ENCODE measurements at regions not wholly inside any gene's neighbourhood (a gene's known extent, or its start where the extent isn't known, plus 50 kb on each side); places are given as distances from the start of the nearest gene placed in this dataset.

- no peaks in the 10 kb centered on the region for H3K9me3 ChIP-seq
- TF ChIP-seq, protein P1, sequence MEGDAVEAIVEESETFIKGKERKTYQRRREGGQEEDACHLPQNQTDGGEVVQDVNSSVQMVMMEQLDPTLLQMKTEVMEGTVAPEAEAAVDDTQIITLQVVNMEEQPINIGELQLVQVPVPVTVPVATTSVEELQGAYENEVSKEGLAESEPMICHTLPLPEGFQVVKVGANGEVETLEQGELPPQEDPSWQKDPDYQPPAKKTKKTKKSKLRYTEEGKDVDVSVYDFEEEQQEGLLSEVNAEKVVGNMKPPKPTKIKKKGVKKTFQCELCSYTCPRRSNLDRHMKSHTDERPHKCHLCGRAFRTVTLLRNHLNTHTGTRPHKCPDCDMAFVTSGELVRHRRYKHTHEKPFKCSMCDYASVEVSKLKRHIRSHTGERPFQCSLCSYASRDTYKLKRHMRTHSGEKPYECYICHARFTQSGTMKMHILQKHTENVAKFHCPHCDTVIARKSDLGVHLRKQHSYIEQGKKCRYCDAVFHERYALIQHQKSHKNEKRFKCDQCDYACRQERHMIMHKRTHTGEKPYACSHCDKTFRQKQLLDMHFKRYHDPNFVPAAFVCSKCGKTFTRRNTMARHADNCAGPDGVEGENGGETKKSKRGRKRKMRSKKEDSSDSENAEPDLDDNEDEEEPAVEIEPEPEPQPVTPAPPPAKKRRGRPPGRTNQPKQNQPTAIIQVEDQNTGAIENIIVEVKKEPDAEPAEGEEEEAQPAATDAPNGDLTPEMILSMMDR (IDR thresholded peaks at IDR 0.05; ENCODE audit: low read depth, low read length) = no peak
- DNase-seq = no peak
Measured at GRCh38 chr11:121754598-121754997, 301.8 kb upstream of the SORL1-AS1 start.

DNA sequence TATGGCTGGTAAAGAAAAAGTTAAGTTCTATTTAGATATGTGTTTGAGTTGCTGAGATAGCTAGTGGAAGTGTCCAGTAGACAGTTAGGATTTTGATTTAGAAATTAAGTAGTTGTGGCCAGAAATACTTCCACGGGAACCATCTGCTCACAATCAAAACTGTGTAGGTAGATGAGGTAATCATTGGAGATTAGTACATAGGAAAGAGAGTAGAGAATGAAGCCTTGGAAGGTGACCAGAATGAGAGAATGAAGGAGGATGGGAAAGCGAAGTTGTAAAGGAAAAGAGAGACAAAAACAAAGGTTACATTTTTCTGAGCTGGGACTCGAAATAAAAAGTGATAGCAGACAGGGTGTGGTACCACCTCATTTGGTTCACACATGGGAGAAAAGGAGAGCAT lies 296.9 kb upstream of the SORL1-AS1 start:
- H3K4me1 ChIP-seq = no peaks in the 10 kb centered on the region
- TF ChIP-seq, protein P1 (IDR thresholded peaks at IDR 0.05; ENCODE audit: low read depth, low read length) = no peak
- H3K36me3 ChIP-seq = no peaks in the 10 kb centered on the region
- no peaks in the 10 kb centered on the region for H3K9me3 ChIP-seq
- no peak overlapping the region for H3K4me3 ChIP-seq (ENCODE audit: low read depth, low read length)
- no peaks in the 10 kb centered on the region for H3K27me3 ChIP-seq
- DNase-seq = no peak

More at GRCh38 chr11:121754598-121754997, 301.8 kb upstream of the SORL1-AS1 start:
- H3K4me1 ChIP-seq = peaks cover 4% of the 10 kb centered on the region
- H3K4me3 ChIP-seq (ENCODE audit: low read depth, low read length) = no peak overlapping the region
- no peaks in the 10 kb centered on the region for H3K36me3 ChIP-seq
- H3K27me3 ChIP-seq = no peaks in the 10 kb centered on the region

DNA sequence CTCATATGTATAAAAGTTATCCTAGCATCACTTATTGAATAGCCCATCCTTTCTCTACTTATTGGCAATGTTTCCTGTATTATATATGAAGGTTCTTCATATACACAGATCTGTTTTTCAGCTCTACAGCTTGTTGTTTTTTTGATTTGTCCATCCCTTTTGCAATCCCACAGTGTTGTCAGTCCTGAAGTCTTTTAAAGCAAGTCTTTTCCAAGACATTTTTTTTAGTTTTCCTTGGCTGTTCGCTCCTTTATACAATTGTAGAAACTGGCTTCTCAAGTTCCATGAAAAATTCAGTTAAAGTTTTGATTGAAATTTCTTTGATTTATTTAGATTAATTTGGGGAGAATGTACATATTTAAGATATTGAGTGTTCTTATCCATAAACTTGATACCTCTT lies 295.3 kb upstream of the SORL1-AS1 start:
- Histone ChIP-seq H3K36me3 (no peaks in the 10 kb centered on the region), H3K4me1 (no peaks in the 10 kb centered on the region), H3K9me3 (no peaks in the 10 kb centered on the region), H3K4me3 (ENCODE audit: low read depth, low read length) (no peak overlapping the region), H3K27me3 (no peaks in the 10 kb centered on the region)
- no peak for DNase-seq
- TF ChIP-seq, protein P1 (IDR thresholded peaks at IDR 0.05; ENCODE audit: low read depth, low read length) = no peak

GRCh38 chr11:121743285-121743684 lies 290.5 kb upstream of the SORL1-AS1 start:
- no peaks in the 10 kb centered on the region for H3K27me3 ChIP-seq
- TF ChIP-seq, protein P1 (IDR thresholded peaks at IDR 0.05; ENCODE audit: low read depth, low read length) = no peak
- peaks cover 17% of the 10 kb centered on the region for H3K4me1 ChIP-seq
- no peak for DNase-seq
- H3K4me3 ChIP-seq (ENCODE audit: low read depth, low read length) = no peak overlapping the region
- H3K9me3 ChIP-seq = no peaks in the 10 kb centered on the region
- H3K36me3 ChIP-seq = no peaks in the 10 kb centered on the region

- no peaks in the 10 kb centered on the region for H3K9me3 ChIP-seq
- H3K4me1 ChIP-seq = peaks cover 17% of the 10 kb centered on the region
- 0 out of 2 replicates have a peak overlapping the region, but pooled peaks have one; percentile 9 for H3K4me3 ChIP-seq (ENCODE audit: low read depth, low read length)
- no peaks in the 10 kb centered on the region for H3K27me3 ChIP-seq
- no peaks in the 10 kb centered on the region for H3K36me3 ChIP-seq
- TF ChIP-seq, protein P1 (IDR thresholded peaks at IDR 0.05; ENCODE audit: low read depth, low read length) = peak; percentile 30
- peak; percentile 83 for DNase-seq
Measured at GRCh38 chr11:121741761-121742361, 289.1 kb upstream of the SORL1-AS1 start.

GRCh38 chr11:121741351-121741760 lies 288.6 kb upstream of the SORL1-AS1 start:
- peak; percentile 71 for DNase-seq
- no peaks in the 10 kb centered on the region for H3K36me3 ChIP-seq
- peaks cover 17% of the 10 kb centered on the region for H3K4me1 ChIP-seq
- TF ChIP-seq, protein P1 (IDR thresholded peaks at IDR 0.05; ENCODE audit: low read depth, low read length) = no peak
- 0 out of 2 replicates have a peak overlapping the region, but pooled peaks have one; percentile 9 for H3K4me3 ChIP-seq (ENCODE audit: low read depth, low read length)
- H3K27me3 ChIP-seq = no peaks in the 10 kb centered on the region
- no peaks in the 10 kb centered on the region for H3K9me3 ChIP-seq
